Transverse colon (tissue), 4 donors: ENCODE measurements at regions not wholly inside any gene's neighbourhood (a gene's known extent, or its start where the extent isn't known, plus 50 kb on each side); places are given as distances from the start of the nearest gene placed in this dataset.
A peak's percentile ranks its signal among the peaks of the same experiment; 100 is the strongest.

Experiments
- DNase-seq: peaks from one replicate; pipeline ENCODE4 v3.0.0-alpha.2; 2019
- H3K27ac ChIP-seq, 4 donors: fragments of 200-600 bp; sonication (generic); 2 replicates each; pipeline ENCODE4 v1.5.1; 2016 to 2018; ENCODE audit warnings: inconsistent platforms in 4 of 4
- H3K27me3 ChIP-seq: fragments of 200-600 bp; sonication (generic); 2 replicates; pipeline ENCODE4 v1.5.1; 2017; ENCODE audit warnings: inconsistent platforms
- H3K36me3 ChIP-seq, 4 donors: fragments of 200-600 bp; sonication (generic); 2 replicates each; pipeline ENCODE4 v1.5.1; 2017 to 2019; ENCODE audit warnings: inconsistent platforms in 4 of 4
- H3K4me1 ChIP-seq, 4 donors: fragments of 200-600 bp; sonication (generic); 2 replicates each; pipeline ENCODE4 v1.5.1; 2017 to 2020; ENCODE audit warnings: inconsistent platforms in 4 of 4
- H3K4me3 ChIP-seq, 4 donors: fragments of 200-600 bp; sonication (generic); 1 replicate in 1 of 4; 2 replicates in 3 of 4; pipeline versions ENCODE4 v1.5.1 to v1.6.1; 2017 to 2019; ENCODE audit warnings: inconsistent platforms in 4 of 4
- H3K9me3 ChIP-seq, 2 donors: fragments of 200-600 bp; sonication (generic); 2 replicates each; pipeline ENCODE4 v1.5.1; 2017 to 2019; ENCODE audit warnings: inconsistent platforms in 2 of 2
- EP300 ChIP-seq: sonication (generic); formaldehyde crosslinking; IDR thresholded peaks from one replicate; pipeline ENCODE4 v1.6.1; 2017; ENCODE audit warnings: antibody characterized with exemption, low read depth
- POLR2A ChIP-seq: fragments of 450-650 bp; IDR thresholded peaks from one replicate; pipeline ENCODE4 v1.6.1; 2016; ENCODE audit warnings: antibody characterized with exemption, mild to moderate bottlenecking, moderate library complexity
- POLR2AphosphoS5 ChIP-seq, 3 donors: sonication (generic); formaldehyde crosslinking; IDR thresholded peaks; one replicate each; pipeline ENCODE4 v1.6.1; 2016; ENCODE audit warnings: antibody characterized with exemption in 3 of 3
- WGBS, 2 donors: methylation state at CpG; one replicate each; pipeline ENCODE4 v1.1.5; 2018; ENCODE audit warnings: low coverage in 1 of 2; 5-methylcytosine and 5-hydroxymethylcytosine counted together
- in situ Hi-C, 4 donors: fragments of 200-750 bp; cut with MboI; loops; one replicate each; pipeline versions ENCODE4 v1.15.0 to v1.15.1; 2017; ENCODE audit warnings: low sequenced_read_pairs in 3 of 4, low pct_ligation_motif_present in 1 of 4, low pct_unique_long_range_greater_than_20kb in 1 of 4
- intact Hi-C: fragments of 100-400 bp; cut with DNase I; formaldehyde crosslinking; loops from one replicate; pipeline ENCODE4 v1.15.1; 2023; ENCODE audit warnings: low total_unique reads
- TF ChIP-seq, protein P1 (sequence below), 5 experiments: fragments of 200-600 bp in 3 of 5; fragments of 450-650 bp in 2 of 5; sonication (generic) in 3 of 5; IDR thresholded peaks; 1 replicate in 2 of 5; 2 replicates in 3 of 5; pipeline ENCODE4 v1.5.1; 2016 to 2017; ENCODE audit warnings: antibody characterized with exemption in 5 of 5, inconsistent platforms in 3 of 5, mild to moderate bottlenecking in 2 of 5, moderate library complexity in 1 of 5

DNA sequence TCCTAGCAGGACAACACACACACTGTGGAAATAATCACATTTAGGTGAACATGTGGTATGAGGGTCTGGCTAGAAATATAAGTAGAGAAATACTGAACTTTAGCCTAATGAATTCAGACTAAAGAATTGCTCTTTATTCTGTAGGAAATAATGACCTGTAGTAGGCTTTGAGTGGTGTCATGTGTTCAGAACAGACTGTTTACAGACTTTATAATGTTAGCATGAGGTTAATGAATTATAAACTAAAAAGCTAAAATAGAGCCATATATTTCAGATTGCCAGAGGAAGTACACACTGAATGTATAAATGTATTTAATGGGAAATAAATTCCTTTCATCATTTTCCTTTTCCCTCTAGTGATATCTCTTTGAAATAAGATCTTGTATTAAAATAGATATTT, 669.5 kb upstream of the EPHA7 start:
- Histone ChIP-seq H3K9me3 (no peaks in the 10 kb centered on the region), H3K27ac (no peak overlapping the region), H3K36me3 (no peaks in the 10 kb centered on the region), H3K4me1 (no peaks in the 10 kb centered on the region), H3K4me3 (no peak overlapping the region), H3K27me3 (no peaks in the 10 kb centered on the region)
- DNase-seq = no peak
- intact Hi-C loops (no loop called here), in situ Hi-C loops (no loop called here)
- TF ChIP-seq EP300 = no peak
- TF ChIP-seq, protein P1, sequence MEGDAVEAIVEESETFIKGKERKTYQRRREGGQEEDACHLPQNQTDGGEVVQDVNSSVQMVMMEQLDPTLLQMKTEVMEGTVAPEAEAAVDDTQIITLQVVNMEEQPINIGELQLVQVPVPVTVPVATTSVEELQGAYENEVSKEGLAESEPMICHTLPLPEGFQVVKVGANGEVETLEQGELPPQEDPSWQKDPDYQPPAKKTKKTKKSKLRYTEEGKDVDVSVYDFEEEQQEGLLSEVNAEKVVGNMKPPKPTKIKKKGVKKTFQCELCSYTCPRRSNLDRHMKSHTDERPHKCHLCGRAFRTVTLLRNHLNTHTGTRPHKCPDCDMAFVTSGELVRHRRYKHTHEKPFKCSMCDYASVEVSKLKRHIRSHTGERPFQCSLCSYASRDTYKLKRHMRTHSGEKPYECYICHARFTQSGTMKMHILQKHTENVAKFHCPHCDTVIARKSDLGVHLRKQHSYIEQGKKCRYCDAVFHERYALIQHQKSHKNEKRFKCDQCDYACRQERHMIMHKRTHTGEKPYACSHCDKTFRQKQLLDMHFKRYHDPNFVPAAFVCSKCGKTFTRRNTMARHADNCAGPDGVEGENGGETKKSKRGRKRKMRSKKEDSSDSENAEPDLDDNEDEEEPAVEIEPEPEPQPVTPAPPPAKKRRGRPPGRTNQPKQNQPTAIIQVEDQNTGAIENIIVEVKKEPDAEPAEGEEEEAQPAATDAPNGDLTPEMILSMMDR (IDR thresholded peaks at IDR 0.05) = no peak
- no peak for TF ChIP-seq POLR2A

DNA sequence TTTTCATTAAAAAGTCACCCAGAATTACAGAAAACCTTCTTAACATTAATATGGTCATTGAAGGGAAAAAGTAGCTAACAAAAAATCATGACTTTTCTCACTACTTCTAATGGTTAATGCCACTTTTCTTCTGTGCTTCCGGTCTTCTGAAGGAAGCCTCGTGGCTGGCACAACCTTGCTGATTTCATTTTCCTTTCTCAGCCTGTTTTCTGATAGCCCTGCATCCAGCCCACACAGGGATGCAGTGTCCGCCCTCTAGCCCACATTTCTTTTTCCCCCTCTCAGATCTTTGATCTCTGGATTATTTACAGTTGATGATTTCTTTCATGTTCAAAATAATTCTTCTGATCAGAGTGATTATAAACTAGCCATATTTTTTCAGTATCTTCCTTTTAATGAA, 655.4 kb upstream of the EPHA7 start:
- in situ Hi-C loops (no loop called here), intact Hi-C loops (no loop called here)
- no peak for DNase-seq
- Histone ChIP-seq H3K36me3 (no peaks in the 10 kb centered on the region), H3K27me3 (no peaks in the 10 kb centered on the region), H3K27ac (no peak overlapping the region), H3K4me1 (no peaks in the 10 kb centered on the region), H3K4me3 (no peak overlapping the region), H3K9me3 (no peaks in the 10 kb centered on the region)
- TF ChIP-seq POLR2A (no peak), EP300 (no peak), POLR2AphosphoS5 (IDR thresholded peaks at IDR 0.05) (no peak)
- TF ChIP-seq, protein P1 (IDR thresholded peaks at IDR 0.05) = no peak
- 47 to 48% methylated on average over 3 of the region's 3 CpGs for WGBS, 2 donors

DNA sequence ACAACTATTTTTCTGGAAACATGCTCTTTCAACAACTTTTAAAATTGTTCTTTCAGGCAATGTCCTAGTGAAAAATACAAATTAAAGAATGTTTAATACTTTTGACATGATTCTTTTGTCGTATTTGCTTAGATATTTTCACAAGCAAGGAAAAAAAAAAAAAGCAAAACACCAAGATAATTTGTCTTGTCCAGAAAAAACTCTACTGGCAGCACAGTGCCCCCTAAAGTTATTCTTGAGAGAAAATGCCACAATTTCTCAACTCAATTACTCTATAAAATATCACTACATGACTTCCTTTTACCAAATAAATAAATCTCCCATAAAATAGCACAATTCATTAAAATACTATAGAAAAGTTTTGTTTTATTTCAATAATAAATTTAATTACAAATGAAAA, 652.5 kb upstream of the EPHA7 start:
- TF ChIP-seq POLR2A = no peak
- TF ChIP-seq EP300 = no peak
- no peak for TF ChIP-seq POLR2AphosphoS5 (IDR thresholded peaks at IDR 0.05)
- TF ChIP-seq, protein P1 (IDR thresholded peaks at IDR 0.05) = peak in 1 of 5 experiments; percentile 7
- in situ Hi-C loops (no loop called here), intact Hi-C loops (no loop called here)
- no peak for DNase-seq
- H3K36me3 ChIP-seq = no peaks in the 10 kb centered on the region
- WGBS, 2 donors = 0 to 23% methylated on average over 1 of the region's 1 CpG
- H3K4me3 ChIP-seq = no peak overlapping the region
- no peaks in the 10 kb centered on the region for H3K27me3 ChIP-seq
- no peaks in the 10 kb centered on the region for H3K9me3 ChIP-seq
- H3K27ac ChIP-seq = no peak overlapping the region
- no peaks in the 10 kb centered on the region for H3K4me1 ChIP-seq

DNA sequence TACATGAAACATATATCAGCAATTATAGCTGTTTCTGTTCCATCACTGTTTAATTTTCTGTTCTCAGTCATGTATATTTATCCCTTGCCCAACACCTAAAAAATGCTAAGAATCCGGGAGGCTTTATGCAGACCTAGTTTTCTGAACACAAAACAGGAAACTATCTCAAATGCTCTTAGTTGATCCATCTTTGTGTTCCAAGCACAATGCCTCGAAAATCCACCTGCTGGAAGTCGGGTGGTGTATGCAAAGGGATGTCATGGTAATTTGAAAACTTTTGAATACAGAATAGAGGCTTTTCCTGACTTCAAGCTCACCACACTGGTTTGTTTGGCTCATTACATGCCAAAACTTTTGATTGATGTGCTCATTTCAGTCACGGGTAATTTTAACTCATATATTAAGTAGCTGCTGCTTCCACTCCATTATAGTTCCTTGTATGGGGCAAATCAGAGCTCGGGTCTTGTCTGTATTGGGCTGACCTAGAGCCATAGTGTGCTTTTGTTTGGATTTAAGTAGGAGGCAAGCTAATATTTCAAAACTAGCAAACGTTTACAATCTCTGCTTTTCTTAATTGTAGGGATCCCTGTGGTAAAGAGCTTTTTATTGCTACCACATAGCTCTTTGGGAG, 646.5 kb upstream of the EPHA7 start:
- 55 to 61% methylated on average over 5 to 6 of the region's 6 CpGs for WGBS, 2 donors
- no peaks in the 10 kb centered on the region for H3K36me3 ChIP-seq
- H3K9me3 ChIP-seq = no peaks in the 10 kb centered on the region
- no peaks in the 10 kb centered on the region for H3K4me1 ChIP-seq
- no peaks in the 10 kb centered on the region for H3K27me3 ChIP-seq
- DNase-seq = no peak
- H3K27ac ChIP-seq = no peak overlapping the region
- intact Hi-C loops = no loop called here
- in situ Hi-C loops = no loop called here
- no peak for TF ChIP-seq EP300
- no peak for TF ChIP-seq POLR2AphosphoS5 (IDR thresholded peaks at IDR 0.05)
- TF ChIP-seq POLR2A = no peak
- TF ChIP-seq, protein P1 (IDR thresholded peaks at IDR 0.05) = no peak
- H3K4me3 ChIP-seq = no peak overlapping the region
